Mesendoderm (in vitro differentiated cells): ENCODE measurements at regions not wholly inside any gene's neighbourhood (a gene's known extent, or its start where the extent isn't known, plus 50 kb on each side); places are given as distances from the start of the nearest gene placed in this dataset.

ENCODE experiments used
- DNase-seq: peaks from one replicate; pipeline ENCODE4 v3.0.0; 2013
- H2AK5ac ChIP-seq: 2 replicates; pipeline ENCODE4 v1.6.1; 2013; ENCODE audit warnings: low read length, inconsistent platforms
- H2BK120ac ChIP-seq: 2 replicates; pipeline ENCODE4 v1.6.1; 2013; ENCODE audit warnings: low read depth, mild to moderate bottlenecking, low read length, moderate library complexity, mixed read lengths
- H2BK15ac ChIP-seq: replicated peaks from 2 replicates; pipeline ENCODE4 v1.6.1; 2013; ENCODE audit warnings: low read depth, mild to moderate bottlenecking, moderate library complexity
- H2BK5ac ChIP-seq: 2 replicates; pipeline ENCODE4 v1.6.1; 2013; ENCODE audit warnings: low read length, inconsistent platforms
- H3K18ac ChIP-seq: 2 replicates; pipeline ENCODE4 v1.6.1; 2013; ENCODE audit warnings: mild to moderate bottlenecking, low read length, mixed read lengths
- H3K23ac ChIP-seq: one replicate; pipeline ENCODE4 v1.6.1; 2013; ENCODE audit warnings: low read length
- H3K27ac ChIP-seq: 2 replicates; pipeline ENCODE4 v1.5.1; 2013; ENCODE audit warnings: low read depth, mild to moderate bottlenecking, inconsistent platforms, low read length, moderate library complexity
- H3K27me3 ChIP-seq: 2 replicates; pipeline ENCODE4 v1.6.1; 2013; ENCODE audit warnings: low read length, control low read depth, mild to moderate bottlenecking, inconsistent platforms; ENCODE audit not compliant: insufficient read depth, poor library complexity
- H3K36me3 ChIP-seq: 2 replicates; pipeline ENCODE4 v1.6.1; 2013; ENCODE audit warnings: low read length, inconsistent platforms; ENCODE audit not compliant: control insufficient read depth, insufficient read depth
- H3K4ac ChIP-seq: one replicate; pipeline ENCODE4 v1.6.1; 2013; ENCODE audit warnings: low read depth, mild to moderate bottlenecking, low read length, moderate library complexity
- H3K4me1 ChIP-seq: 2 replicates; pipeline ENCODE4 v1.6.1; 2013; ENCODE audit warnings: low read depth, low read length, inconsistent platforms; ENCODE audit not compliant: control insufficient read depth
- H3K4me2 ChIP-seq: 2 replicates; pipeline ENCODE4 v1.6.1; 2013; ENCODE audit warnings: low read length
- H3K4me3 ChIP-seq: 2 replicates; pipeline ENCODE4 v1.5.1; 2013; ENCODE audit warnings: mild to moderate bottlenecking, low read length
- H3K56ac ChIP-seq: one replicate; pipeline ENCODE4 v1.6.1; 2013; ENCODE audit warnings: low read length
- H3K79me1 ChIP-seq: 2 replicates; pipeline ENCODE4 v1.6.1; 2013; ENCODE audit warnings: low read length, inconsistent platforms
- H3K79me2 ChIP-seq: 2 replicates; pipeline ENCODE4 v1.6.1; 2013; ENCODE audit warnings: mild to moderate bottlenecking, low read length; ENCODE audit not compliant: control insufficient read depth, insufficient read depth
- H3K9ac ChIP-seq: 2 replicates; pipeline ENCODE4 v1.6.1; 2013; ENCODE audit warnings: low read length, inconsistent platforms
- H4K5ac ChIP-seq: one replicate; pipeline ENCODE4 v1.6.1; 2013; ENCODE audit warnings: low read length
- H4K8ac ChIP-seq: one replicate; pipeline ENCODE4 v1.6.1; 2013; ENCODE audit warnings: low read depth, mild to moderate bottlenecking, control low read depth, low read length, moderate library complexity
- WGBS: extraction: QIAGEN DNeasy Blood & Tissue Kit; methylation state at CpG from one replicate; pipeline ENCODE4 v1.1.7; 2013; ENCODE audit warnings: low lambda C conversion rate, missing lambda C conversion rate; ENCODE audit not compliant: insufficient coverage; ENCODE audit errors: extremely low coverage; 5-methylcytosine and 5-hydroxymethylcytosine counted together

GRCh38 chr1:222462601-222463000 lies 85.3 kb downstream of the HHIPL2 start:
- Histone ChIP-seq H3K23ac (no peak overlapping the region), H3K79me2 (no peaks in the 10 kb centered on the region), H3K4ac (no peak overlapping the region), H3K18ac (no peak overlapping the region), H3K9ac (no peak overlapping the region), H3K56ac (no peak overlapping the region), H4K5ac (no peak overlapping the region), H3K4me2 (no peak overlapping the region), H2AK5ac (no peak overlapping the region), H3K27me3 (no peaks in the 10 kb centered on the region), H3K27ac (no peak overlapping the region), H3K4me3 (no peak overlapping the region), H4K8ac (no peak overlapping the region), H3K36me3 (no peaks in the 10 kb centered on the region), H2BK15ac (no peak overlapping the region), H2BK5ac (no peak overlapping the region), H3K79me1 (no peaks in the 10 kb centered on the region), H3K4me1 (no peaks in the 10 kb centered on the region), H2BK120ac (no peak overlapping the region)
- no CpG with 5 or more reads among the region's 2 CpGs for WGBS
- no peak for DNase-seq

DNA sequence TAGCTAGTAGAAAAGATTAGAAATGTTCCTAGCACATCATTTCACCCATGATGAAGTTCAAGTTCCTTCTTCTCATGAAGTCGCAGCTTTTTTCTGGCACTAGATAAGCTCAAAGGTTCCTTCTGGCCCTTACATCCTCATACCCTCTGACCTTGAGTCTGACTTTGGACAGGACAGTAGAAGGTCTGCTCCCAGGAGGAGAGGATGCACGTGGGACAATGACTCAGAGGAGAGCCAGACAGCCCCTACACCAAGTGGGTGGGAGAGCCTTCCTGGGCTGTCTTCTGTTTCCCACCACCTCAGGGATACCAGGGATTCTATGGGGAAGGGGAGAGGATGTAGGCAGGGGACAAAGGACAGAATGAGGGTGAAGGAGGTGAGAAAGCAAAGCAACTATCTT lies 86.0 kb downstream of the HHIPL2 start:
- Histone ChIP-seq H3K4me1 (no peaks in the 10 kb centered on the region), H3K27me3 (no peaks in the 10 kb centered on the region), H2BK15ac (no peak overlapping the region), H3K4me3 (no peak overlapping the region), H3K79me2 (no peaks in the 10 kb centered on the region), H4K5ac (no peak overlapping the region), H2BK120ac (no peak overlapping the region), H3K79me1 (no peaks in the 10 kb centered on the region), H3K4me2 (no peak overlapping the region), H3K36me3 (no peaks in the 10 kb centered on the region), H4K8ac (no peak overlapping the region), H2AK5ac (no peak overlapping the region), H3K56ac (no peak overlapping the region), H2BK5ac (no peak overlapping the region), H3K18ac (no peak overlapping the region), H3K4ac (no peak overlapping the region), H3K9ac (no peak overlapping the region), H3K23ac (no peak overlapping the region), H3K27ac (no peak overlapping the region)
- no peak for DNase-seq
- no CpG with 5 or more reads among the region's 2 CpGs for WGBS

DNA sequence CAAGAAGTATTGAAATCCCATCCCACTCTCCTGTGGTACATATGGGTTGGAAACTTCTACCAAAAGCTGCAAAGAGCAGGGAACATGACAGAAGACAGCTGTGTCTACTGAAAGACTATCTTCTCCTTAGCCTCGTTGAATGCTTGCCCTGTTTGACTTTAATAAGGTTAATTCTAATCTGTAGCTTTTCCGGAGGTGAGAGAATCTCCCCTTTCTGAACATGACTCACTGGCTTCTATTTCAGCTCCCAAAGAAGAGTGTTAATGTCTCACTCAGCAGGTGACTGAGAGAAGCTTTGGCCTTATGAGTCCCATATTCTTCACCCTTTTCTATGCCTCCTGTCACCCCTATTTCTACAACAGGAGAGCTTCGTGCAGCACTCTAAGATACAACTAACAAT lies 88.3 kb downstream of the HHIPL2 start:
- Histone ChIP-seq H4K8ac (no peak overlapping the region), H2BK5ac (no peak overlapping the region), H2BK120ac (no peak overlapping the region), H3K18ac (no peak overlapping the region), H3K27ac (no peak overlapping the region), H3K56ac (no peak overlapping the region), H4K5ac (no peak overlapping the region), H2AK5ac (no peak overlapping the region), H2BK15ac (no peak overlapping the region), H3K9ac (no peak overlapping the region), H3K4me2 (no peak overlapping the region), H3K36me3 (no peaks in the 10 kb centered on the region), H3K4ac (no peak overlapping the region), H3K4me1 (no peaks in the 10 kb centered on the region), H3K79me2 (no peaks in the 10 kb centered on the region), H3K23ac (no peak overlapping the region), H3K27me3 (no peaks in the 10 kb centered on the region), H3K4me3 (no peak overlapping the region), H3K79me1 (no peaks in the 10 kb centered on the region)
- no CpG with 5 or more reads among the region's 3 CpGs for WGBS
- peak; percentile 10 for DNase-seq

- Histone ChIP-seq H3K4me2 (no peak overlapping the region), H3K4me3 (no peak overlapping the region), H3K4ac (no peak overlapping the region), H3K4me1 (no peaks in the 10 kb centered on the region), H2AK5ac (no peak overlapping the region), H3K36me3 (no peaks in the 10 kb centered on the region), H2BK120ac (no peak overlapping the region), H3K56ac (no peak overlapping the region), H3K79me2 (no peaks in the 10 kb centered on the region), H2BK15ac (no peak overlapping the region), H3K23ac (no peak overlapping the region), H2BK5ac (no peak overlapping the region), H3K9ac (no peak overlapping the region), H4K8ac (no peak overlapping the region), H4K5ac (no peak overlapping the region), H3K27ac (no peak overlapping the region), H3K18ac (no peak overlapping the region), H3K27me3 (no peaks in the 10 kb centered on the region), H3K79me1 (no peaks in the 10 kb centered on the region)
- no CpG with 5 or more reads among the region's 1 CpG for whole genome bisulfite sequencing
- DNase-seq = no peak
These were observed 90.4 kb downstream of the HHIPL2 start for GRCh38 chr1:222457513-222457912.

- WGBS = no CpG with 5 or more reads among the region's 1 CpG
- Histone ChIP-seq H2BK120ac (no peak overlapping the region), H2BK5ac (no peak overlapping the region), H3K27me3 (no peaks in the 10 kb centered on the region), H4K8ac (no peak overlapping the region), H3K4me3 (no peak overlapping the region), H3K4me1 (no peaks in the 10 kb centered on the region), H3K23ac (no peak overlapping the region), H3K36me3 (no peaks in the 10 kb centered on the region), H3K18ac (no peak overlapping the region), H3K27ac (no peak overlapping the region), H3K56ac (no peak overlapping the region), H2BK15ac (no peak overlapping the region), H4K5ac (no peak overlapping the region), H3K4me2 (no peak overlapping the region), H3K79me1 (no peaks in the 10 kb centered on the region), H3K79me2 (no peaks in the 10 kb centered on the region), H2AK5ac (no peak overlapping the region), H3K9ac (no peak overlapping the region), H3K4ac (no peak overlapping the region)
- DNase-seq = no peak
These were observed 90.8 kb downstream of the HHIPL2 start for GRCh38 chr1:222457084-222457483.

- peak; percentile 91 for DNase-seq
- peak overlapping the region; percentile 44 for H3K18ac ChIP-seq
- H2BK15ac ChIP-seq = no peak overlapping the region
- H3K4me2 ChIP-seq = no peak overlapping the region
- H3K27ac ChIP-seq = no peak overlapping the region
- H3K79me2 ChIP-seq = no peaks in the 10 kb centered on the region
- H4K5ac ChIP-seq = no peak overlapping the region
- H3K9ac ChIP-seq = no peak overlapping the region
- no peak overlapping the region for H3K4me3 ChIP-seq
- no peaks in the 10 kb centered on the region for H3K36me3 ChIP-seq
- H3K23ac ChIP-seq = no peak overlapping the region
- H3K27me3 ChIP-seq = no peaks in the 10 kb centered on the region
- WGBS = no CpG with 5 or more reads among the region's 16 CpGs
- no peak overlapping the region for H2AK5ac ChIP-seq
- H3K79me1 ChIP-seq = no peaks in the 10 kb centered on the region
- no peaks in the 10 kb centered on the region for H3K4me1 ChIP-seq
- H2BK5ac ChIP-seq = no peak overlapping the region
- H2BK120ac ChIP-seq = no peak overlapping the region
- H3K4ac ChIP-seq = no peak overlapping the region
- H4K8ac ChIP-seq = no peak overlapping the region
- peak overlapping the region; percentile 37 for H3K56ac ChIP-seq
These were observed 92.6 kb downstream of the HHIPL2 start for GRCh38 chr1:222455188-222455879.
